ENCODE measurements at regions not wholly inside any gene's neighbourhood (a gene's known extent, or its start where the extent isn't known, plus 50 kb on each side); places are given as distances from the start of the nearest gene placed in this dataset.

DNA sequence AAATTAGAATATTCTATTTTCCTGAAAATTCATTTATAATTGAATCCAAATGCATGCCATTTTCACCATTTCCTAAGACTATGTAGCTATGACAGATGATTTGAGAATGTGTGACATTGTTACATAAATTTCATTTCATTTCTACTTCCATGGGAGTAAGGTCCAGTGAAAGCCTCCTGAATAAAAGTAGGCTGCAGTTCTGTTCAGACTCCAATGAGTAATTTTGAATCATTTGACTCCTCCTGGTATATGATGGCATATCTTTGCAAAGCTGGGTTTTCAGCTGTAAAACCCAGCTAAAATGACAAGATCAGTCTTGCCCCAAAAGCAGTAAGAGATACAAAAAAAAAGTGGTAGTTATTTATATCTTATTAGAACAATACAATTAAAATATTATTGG lies 101.0 kb upstream of the DNAJC10 start:
- TF ChIP-seq, protein P1, sequence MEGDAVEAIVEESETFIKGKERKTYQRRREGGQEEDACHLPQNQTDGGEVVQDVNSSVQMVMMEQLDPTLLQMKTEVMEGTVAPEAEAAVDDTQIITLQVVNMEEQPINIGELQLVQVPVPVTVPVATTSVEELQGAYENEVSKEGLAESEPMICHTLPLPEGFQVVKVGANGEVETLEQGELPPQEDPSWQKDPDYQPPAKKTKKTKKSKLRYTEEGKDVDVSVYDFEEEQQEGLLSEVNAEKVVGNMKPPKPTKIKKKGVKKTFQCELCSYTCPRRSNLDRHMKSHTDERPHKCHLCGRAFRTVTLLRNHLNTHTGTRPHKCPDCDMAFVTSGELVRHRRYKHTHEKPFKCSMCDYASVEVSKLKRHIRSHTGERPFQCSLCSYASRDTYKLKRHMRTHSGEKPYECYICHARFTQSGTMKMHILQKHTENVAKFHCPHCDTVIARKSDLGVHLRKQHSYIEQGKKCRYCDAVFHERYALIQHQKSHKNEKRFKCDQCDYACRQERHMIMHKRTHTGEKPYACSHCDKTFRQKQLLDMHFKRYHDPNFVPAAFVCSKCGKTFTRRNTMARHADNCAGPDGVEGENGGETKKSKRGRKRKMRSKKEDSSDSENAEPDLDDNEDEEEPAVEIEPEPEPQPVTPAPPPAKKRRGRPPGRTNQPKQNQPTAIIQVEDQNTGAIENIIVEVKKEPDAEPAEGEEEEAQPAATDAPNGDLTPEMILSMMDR (IDR thresholded peaks at IDR 0.05; ENCODE audit: low read length), result no peak
- TF ChIP-seq EZH2phosphoT487 (IDR thresholded peaks at IDR 0.05; ENCODE audit: low read length) (no peak), EZH2 (optimal IDR thresholded peaks at IDR 0.05; ENCODE audit: low read depth, low read length) (no peak)

Data from MM.1S (cell line).